Calu3 (cell line): ENCODE measurements at regions not wholly inside any gene's neighbourhood (a gene's known extent, or its start where the extent isn't known, plus 50 kb on each side); places are given as distances from the start of the nearest gene placed in this dataset.

ENCODE experiments used
- BruUV-seq: library from RNA; stranded (reverse); fragments of 400-500 nt; replicated peaks from 2 replicates; lab custom pipeline; 2021; lab: Mats Ljungman, UMichigan
- CTCF ChIA-PET: fragments of 300-600 bp; sonication (Branson Sonifier 250); formaldehyde crosslinking; loops from one replicate; lab custom pipeline; 2022; ENCODE audit warnings: antibody characterized with exemption; lab: Charles Lee
- DNase-seq: peaks from one replicate; pipeline ENCODE4 v3.0.0; 2022
- H3K27ac Mint-ChIP-seq: one replicate; pipeline ENCODE4 v1.8.0; 2022; ENCODE audit warnings: mixed read lengths; ENCODE audit not compliant: unreplicated experiment
- H3K27me3 Mint-ChIP-seq: one replicate; pipeline ENCODE4 v1.8.0; 2022; ENCODE audit warnings: mixed read lengths; ENCODE audit not compliant: unreplicated experiment
- H3K36me3 Mint-ChIP-seq: one replicate; pipeline ENCODE4 v1.8.0; 2022; ENCODE audit warnings: mild to moderate bottlenecking, moderate library complexity, mixed read lengths; ENCODE audit not compliant: insufficient read depth, unreplicated experiment
- H3K4me1 Mint-ChIP-seq: one replicate; pipeline ENCODE4 v1.8.0; 2022; ENCODE audit warnings: mild to moderate bottlenecking, low read depth, mixed read lengths; ENCODE audit not compliant: unreplicated experiment
- H3K4me3 Mint-ChIP-seq: one replicate; pipeline ENCODE4 v1.8.0; 2022; ENCODE audit warnings: mild to moderate bottlenecking, low read depth, moderate library complexity, mixed read lengths; ENCODE audit not compliant: unreplicated experiment
- H3K9me3 Mint-ChIP-seq: one replicate; pipeline ENCODE4 v1.8.0; 2022; ENCODE audit warnings: low read depth, mixed read lengths; ENCODE audit not compliant: unreplicated experiment
- intact Hi-C: fragments of 100-400 bp; cut with micrococcal nuclease; formaldehyde crosslinking; loops from one replicate; pipeline ENCODE4 v1.10.0; 2022; ENCODE audit not compliant: unreplicated experiment
- TF ChIP-seq, protein P1 (sequence below): fragments of 200-600 bp; IDR thresholded peaks from one replicate; pipeline ENCODE4 v1.8.0; 2022; ENCODE audit warnings: antibody characterized with exemption; ENCODE audit not compliant: unreplicated experiment

DNA sequence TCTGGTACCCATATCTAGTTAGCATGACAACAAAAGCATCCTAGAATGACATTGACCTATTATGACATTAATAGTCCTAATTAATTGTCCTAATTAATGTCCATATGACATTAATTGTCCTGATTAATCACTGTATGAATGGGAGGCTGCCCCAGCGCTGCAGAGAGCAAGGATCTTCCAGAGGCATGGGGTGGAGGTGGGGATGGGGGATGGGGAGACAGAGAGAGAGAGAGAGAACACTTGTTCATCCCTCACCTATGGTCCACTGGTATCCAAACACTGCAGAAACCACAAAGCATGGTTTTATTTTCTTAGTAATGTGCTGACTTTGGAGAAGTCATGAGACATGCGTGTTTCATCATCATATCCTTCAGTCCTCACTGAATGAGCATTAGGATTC, 235.1 kb downstream of the FNDC1 start:
- Mint-ChIP-seq H3K9me3 (peaks cover 2% of the 10 kb centered on the region), H3K4me1 (no peaks in the 10 kb centered on the region), H3K27ac (no peak overlapping the region), H3K27me3 (peaks cover 30% of the 10 kb centered on the region), H3K4me3 (no peak overlapping the region), H3K36me3 (no peaks in the 10 kb centered on the region)
- intact Hi-C loops = no loop called here
- BruUV-seq = no TSS peak
- no peak for DNase-seq
- CTCF ChIA-PET = no interaction called here
- TF ChIP-seq, protein P1, sequence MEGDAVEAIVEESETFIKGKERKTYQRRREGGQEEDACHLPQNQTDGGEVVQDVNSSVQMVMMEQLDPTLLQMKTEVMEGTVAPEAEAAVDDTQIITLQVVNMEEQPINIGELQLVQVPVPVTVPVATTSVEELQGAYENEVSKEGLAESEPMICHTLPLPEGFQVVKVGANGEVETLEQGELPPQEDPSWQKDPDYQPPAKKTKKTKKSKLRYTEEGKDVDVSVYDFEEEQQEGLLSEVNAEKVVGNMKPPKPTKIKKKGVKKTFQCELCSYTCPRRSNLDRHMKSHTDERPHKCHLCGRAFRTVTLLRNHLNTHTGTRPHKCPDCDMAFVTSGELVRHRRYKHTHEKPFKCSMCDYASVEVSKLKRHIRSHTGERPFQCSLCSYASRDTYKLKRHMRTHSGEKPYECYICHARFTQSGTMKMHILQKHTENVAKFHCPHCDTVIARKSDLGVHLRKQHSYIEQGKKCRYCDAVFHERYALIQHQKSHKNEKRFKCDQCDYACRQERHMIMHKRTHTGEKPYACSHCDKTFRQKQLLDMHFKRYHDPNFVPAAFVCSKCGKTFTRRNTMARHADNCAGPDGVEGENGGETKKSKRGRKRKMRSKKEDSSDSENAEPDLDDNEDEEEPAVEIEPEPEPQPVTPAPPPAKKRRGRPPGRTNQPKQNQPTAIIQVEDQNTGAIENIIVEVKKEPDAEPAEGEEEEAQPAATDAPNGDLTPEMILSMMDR = no peak

DNA sequence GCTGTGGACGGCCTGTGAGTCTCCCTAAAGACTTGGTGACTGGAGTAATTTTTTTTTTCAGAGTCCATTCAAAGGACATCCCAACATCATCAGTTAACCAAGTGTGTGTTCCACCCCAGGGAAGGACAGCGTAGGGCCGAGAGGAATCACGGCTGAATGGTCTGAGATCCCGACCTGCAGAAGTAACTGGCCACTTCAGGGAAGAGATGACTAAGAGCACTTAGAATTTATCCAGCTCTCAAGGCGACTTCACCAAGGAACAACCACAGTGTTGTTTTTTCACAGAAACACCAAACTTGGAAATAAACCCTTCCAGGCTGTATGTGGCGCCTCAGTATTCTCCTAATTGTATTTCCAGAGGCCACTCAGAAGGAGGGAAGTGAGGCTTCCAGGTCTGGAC, 231.6 kb downstream of the FNDC1 start:
- DNase-seq = no peak
- Mint-ChIP-seq H3K4me3 (no peak overlapping the region), H3K27ac (no peak overlapping the region), H3K27me3 (peaks cover 56% of the 10 kb centered on the region), H3K9me3 (no peaks in the 10 kb centered on the region), H3K36me3 (no peaks in the 10 kb centered on the region), H3K4me1 (no peaks in the 10 kb centered on the region)
- intact Hi-C loops = no loop called here
- TF ChIP-seq, protein P1 = no peak
- no TSS peak for BruUV-seq
- CTCF ChIA-PET = no interaction called here

- H3K4me1 Mint-ChIP-seq = no peaks in the 10 kb centered on the region
- no peak for DNase-seq
- BruUV-seq = no TSS peak
- no peaks in the 10 kb centered on the region for H3K9me3 Mint-ChIP-seq
- CTCF ChIA-PET = no interaction called here
- intact Hi-C loops = no loop called here
- H3K36me3 Mint-ChIP-seq = no peaks in the 10 kb centered on the region
- H3K27ac Mint-ChIP-seq = no peak overlapping the region
- TF ChIP-seq, protein P1 = no peak
- peaks cover 67% of the 10 kb centered on the region for H3K27me3 Mint-ChIP-seq
- no peak overlapping the region for H3K4me3 Mint-ChIP-seq
Observed at GRCh38 chr6:159399751-159400221, 230.6 kb downstream of the FNDC1 start.

DNA sequence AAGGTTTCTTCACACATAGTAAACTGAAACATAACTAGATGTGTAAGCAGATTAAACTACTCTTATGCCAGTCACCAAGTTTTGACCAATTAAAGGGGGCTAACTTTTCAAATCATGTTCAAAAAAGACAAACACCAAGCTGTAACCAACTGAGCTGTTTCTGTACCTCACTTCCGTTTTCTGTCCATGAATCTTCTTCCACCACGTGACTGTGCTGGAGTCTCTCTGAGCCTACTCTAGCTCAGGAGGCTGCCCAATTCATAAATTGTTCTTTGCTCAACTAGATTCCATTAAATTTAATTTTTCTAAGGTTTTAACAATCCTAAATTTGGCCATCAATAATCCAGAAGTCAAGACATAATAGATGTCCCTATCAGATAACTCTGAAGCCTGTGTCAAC, 229.4 kb downstream of the FNDC1 start:
- Mint-ChIP-seq H3K27ac (no peak overlapping the region), H3K9me3 (no peaks in the 10 kb centered on the region), H3K27me3 (peaks cover 78% of the 10 kb centered on the region), H3K4me1 (no peaks in the 10 kb centered on the region), H3K36me3 (no peaks in the 10 kb centered on the region), H3K4me3 (no peak overlapping the region)
- no peak for DNase-seq
- no TSS peak for BruUV-seq
- intact Hi-C loops = no loop called here
- TF ChIP-seq, protein P1 = no peak
- CTCF ChIA-PET = no interaction called here
